ENCODE measurements at regions not wholly inside any gene's neighbourhood (a gene's known extent, or its start where the extent isn't known, plus 50 kb on each side); places are given as distances from the start of the nearest gene placed in this dataset.

DNA sequence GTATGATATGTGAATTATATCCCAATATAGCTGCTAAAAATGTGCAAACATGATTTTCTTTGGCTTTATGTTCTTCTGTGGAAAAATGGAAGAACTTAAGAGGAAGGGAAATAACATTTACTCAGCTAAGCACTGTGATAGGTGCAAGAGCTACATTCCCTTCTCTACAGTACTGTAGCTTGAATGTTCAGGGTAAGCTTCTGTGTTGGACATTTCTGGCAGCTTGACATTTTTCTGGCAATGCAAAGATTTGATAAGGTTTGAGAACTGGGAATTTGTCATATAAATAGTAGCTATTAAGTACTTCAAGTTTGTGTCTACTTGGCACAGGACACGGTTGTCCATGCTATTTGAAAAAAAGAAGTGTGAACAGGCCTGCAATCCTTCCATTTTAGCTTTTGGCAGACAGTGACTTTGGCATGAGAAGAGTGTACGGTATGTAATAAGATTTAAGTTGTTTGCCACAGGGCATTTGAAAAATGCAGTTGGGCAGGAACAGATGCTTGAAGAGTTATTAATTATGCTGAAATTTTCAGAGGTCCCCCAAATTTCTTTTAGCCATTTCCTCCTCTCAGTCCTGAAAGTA lies 77.6 kb downstream of the KIF4B start:
- TF ChIP-seq, protein P1, sequence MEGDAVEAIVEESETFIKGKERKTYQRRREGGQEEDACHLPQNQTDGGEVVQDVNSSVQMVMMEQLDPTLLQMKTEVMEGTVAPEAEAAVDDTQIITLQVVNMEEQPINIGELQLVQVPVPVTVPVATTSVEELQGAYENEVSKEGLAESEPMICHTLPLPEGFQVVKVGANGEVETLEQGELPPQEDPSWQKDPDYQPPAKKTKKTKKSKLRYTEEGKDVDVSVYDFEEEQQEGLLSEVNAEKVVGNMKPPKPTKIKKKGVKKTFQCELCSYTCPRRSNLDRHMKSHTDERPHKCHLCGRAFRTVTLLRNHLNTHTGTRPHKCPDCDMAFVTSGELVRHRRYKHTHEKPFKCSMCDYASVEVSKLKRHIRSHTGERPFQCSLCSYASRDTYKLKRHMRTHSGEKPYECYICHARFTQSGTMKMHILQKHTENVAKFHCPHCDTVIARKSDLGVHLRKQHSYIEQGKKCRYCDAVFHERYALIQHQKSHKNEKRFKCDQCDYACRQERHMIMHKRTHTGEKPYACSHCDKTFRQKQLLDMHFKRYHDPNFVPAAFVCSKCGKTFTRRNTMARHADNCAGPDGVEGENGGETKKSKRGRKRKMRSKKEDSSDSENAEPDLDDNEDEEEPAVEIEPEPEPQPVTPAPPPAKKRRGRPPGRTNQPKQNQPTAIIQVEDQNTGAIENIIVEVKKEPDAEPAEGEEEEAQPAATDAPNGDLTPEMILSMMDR (IDR thresholded peaks at IDR 0.05; ENCODE audit: insufficient read depth, low read depth, low read length): no peak
- TF ChIP-seq EZH2 (IDR thresholded peaks at IDR 0.05; ENCODE audit: insufficient read depth, low read length): no peak
- Histone ChIP-seq H3K4me3 (ENCODE audit: insufficient read depth, low read depth, low read length) (no peak overlapping the region), H3K9ac (ENCODE audit: low read length) (no peak overlapping the region), H2AFZ (ENCODE audit: low read depth, low read length) (no peak overlapping the region), H3K36me3 (ENCODE audit: insufficient read depth, low read length) (no peaks in the 10 kb centered on the region), H3K27ac (ENCODE audit: low read depth, low read length) (no peak overlapping the region), H3K79me2 (ENCODE audit: insufficient read depth, low read length) (no peaks in the 10 kb centered on the region), H3K27me3 (ENCODE audit: insufficient read depth, low read length) (no peaks in the 10 kb centered on the region), H3K9me3 (ENCODE audit: insufficient read depth, low read depth, low read length) (no peaks in the 10 kb centered on the region), H3K4me2 (ENCODE audit: low read length) (no peak overlapping the region), H4K20me1 (ENCODE audit: insufficient read depth, low read length) (no peaks in the 10 kb centered on the region), H3K4me1 (ENCODE audit: insufficient read depth, low read length) (no peaks in the 10 kb centered on the region)
- Mint-ChIP-seq H3K4me1 (ENCODE audit: low read depth, unreplicated experiment) (peaks cover 20% of the 10 kb centered on the region), H3K36me3 (ENCODE audit: low read depth, unreplicated experiment) (no peaks in the 10 kb centered on the region), H3K4me3 (ENCODE audit: unreplicated experiment) (no peak overlapping the region), H3K27ac (ENCODE audit: unreplicated experiment) (peak overlapping the region; percentile 6), H3K9me3 (ENCODE audit: unreplicated experiment) (no peaks in the 10 kb centered on the region), H3K27me3 (ENCODE audit: low read depth, unreplicated experiment) (no peaks in the 10 kb centered on the region)
- FAIRE-seq (no peak), DNase-seq (ENCODE audit: low read depth) (peak; percentile 28)

DNA sequence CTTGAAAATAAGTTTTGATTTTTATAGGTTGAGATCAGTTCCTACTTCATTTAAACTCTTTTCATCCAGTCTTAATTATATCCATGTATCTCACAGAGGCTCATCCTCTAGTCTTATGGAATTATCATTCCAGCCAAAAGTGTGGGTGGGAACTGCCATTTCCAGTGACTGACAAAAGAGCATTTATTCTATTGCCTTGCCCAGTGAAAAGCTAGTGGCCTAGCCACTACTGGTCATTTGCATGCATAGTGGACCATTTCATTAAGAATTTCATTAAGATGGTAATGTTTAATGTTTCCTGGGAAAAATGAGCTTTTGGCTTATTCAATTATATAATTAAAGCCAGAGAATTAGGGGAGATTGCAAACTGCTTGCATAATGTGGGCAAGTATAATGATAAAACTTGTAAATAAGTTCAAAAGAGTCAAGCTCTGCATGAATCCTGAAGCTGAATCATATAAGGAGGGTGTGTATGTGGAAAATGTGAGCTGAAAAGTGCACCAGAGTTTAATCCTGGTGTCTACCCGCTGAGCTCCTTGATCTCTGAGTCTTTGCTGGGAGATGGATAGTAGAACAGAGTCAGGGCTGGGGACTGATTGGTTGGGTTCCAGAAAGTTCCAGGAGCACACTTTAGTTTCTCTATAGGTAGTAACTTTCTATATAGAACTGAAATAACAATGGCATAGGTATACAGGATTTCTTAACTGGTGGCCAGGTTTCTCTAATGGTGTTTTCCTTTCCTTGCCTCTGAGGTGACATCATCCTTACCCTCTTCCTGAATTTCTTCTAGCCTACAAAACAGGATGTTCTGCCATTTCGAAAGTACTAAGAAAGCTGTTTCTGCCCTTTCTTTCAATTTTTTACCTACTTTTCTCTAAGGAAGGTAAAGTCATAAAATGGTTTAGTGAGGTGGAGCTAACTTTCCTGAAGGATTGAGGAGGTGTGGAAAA lies 78.5 kb downstream of the KIF4B start:
- Mint-ChIP-seq H3K27me3 (ENCODE audit: low read depth, unreplicated experiment) (no peaks in the 10 kb centered on the region), H3K27ac (ENCODE audit: unreplicated experiment) (no peak overlapping the region), H3K9me3 (ENCODE audit: unreplicated experiment) (no peaks in the 10 kb centered on the region), H3K4me1 (ENCODE audit: low read depth, unreplicated experiment) (peaks cover 18% of the 10 kb centered on the region), H3K4me3 (ENCODE audit: unreplicated experiment) (no peak overlapping the region), H3K36me3 (ENCODE audit: low read depth, unreplicated experiment) (no peaks in the 10 kb centered on the region)
- Histone ChIP-seq H3K79me2 (ENCODE audit: insufficient read depth, low read length) (no peaks in the 10 kb centered on the region), H4K20me1 (ENCODE audit: insufficient read depth, low read length) (no peaks in the 10 kb centered on the region), H3K36me3 (ENCODE audit: insufficient read depth, low read length) (no peaks in the 10 kb centered on the region), H3K27ac (ENCODE audit: low read depth, low read length) (no peak overlapping the region), H3K9me3 (ENCODE audit: insufficient read depth, low read depth, low read length) (no peaks in the 10 kb centered on the region), H2AFZ (ENCODE audit: low read depth, low read length) (no peak overlapping the region), H3K9ac (ENCODE audit: low read length) (no peak overlapping the region), H3K4me2 (ENCODE audit: low read length) (no peak overlapping the region), H3K4me1 (ENCODE audit: insufficient read depth, low read length) (no peaks in the 10 kb centered on the region), H3K27me3 (ENCODE audit: insufficient read depth, low read length) (no peaks in the 10 kb centered on the region), H3K4me3 (ENCODE audit: insufficient read depth, low read depth, low read length) (no peak overlapping the region)
- TF ChIP-seq, protein P1 (IDR thresholded peaks at IDR 0.05; ENCODE audit: insufficient read depth, low read depth, low read length): no peak
- no peak for TF ChIP-seq EZH2 (IDR thresholded peaks at IDR 0.05; ENCODE audit: insufficient read depth, low read length)
- FAIRE-seq (no peak), DNase-seq (ENCODE audit: low read depth) (no peak)

Data from astrocyte (in vitro differentiated cells and primary cell).